ENCODE measurements at regions not wholly inside any gene's neighbourhood (a gene's known extent, or its start where the extent isn't known, plus 50 kb on each side); places are given as distances from the start of the nearest gene placed in this dataset.

DNA sequence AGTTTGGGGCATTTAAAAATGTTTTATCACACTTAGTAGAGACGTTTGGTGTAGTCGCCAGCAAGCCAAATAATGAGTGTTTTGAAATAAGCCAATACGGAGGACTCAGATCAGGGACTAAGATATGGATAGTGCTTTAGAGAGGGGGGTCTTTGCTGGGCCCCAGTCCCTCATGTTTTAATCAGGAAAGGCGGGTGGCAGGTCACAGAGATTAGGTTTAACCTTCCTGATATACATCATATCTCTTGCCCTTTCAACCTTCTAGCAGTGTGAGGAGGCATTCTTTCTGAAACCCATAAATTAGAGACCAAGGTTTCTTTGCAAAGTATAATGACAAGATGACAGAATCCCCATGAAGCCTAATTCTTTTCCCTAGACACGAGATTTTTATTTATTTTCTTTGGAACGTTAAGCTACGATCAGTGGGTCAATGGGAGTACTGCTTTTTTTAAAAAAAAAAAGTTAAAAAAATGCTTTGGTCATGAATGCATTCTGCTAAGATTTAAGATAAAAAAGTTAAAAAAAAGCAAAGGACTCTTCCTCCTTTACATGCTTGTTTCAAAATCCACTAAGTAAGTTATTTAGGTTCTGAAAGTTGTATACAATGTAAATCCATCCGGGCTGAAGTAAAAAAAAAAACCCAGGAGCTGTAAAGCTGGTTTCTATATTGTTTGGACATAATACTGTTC lies 572.1 kb upstream of the SALL1 start:
- no peak for DNase-seq (ENCODE audit: low read depth)

DNA sequence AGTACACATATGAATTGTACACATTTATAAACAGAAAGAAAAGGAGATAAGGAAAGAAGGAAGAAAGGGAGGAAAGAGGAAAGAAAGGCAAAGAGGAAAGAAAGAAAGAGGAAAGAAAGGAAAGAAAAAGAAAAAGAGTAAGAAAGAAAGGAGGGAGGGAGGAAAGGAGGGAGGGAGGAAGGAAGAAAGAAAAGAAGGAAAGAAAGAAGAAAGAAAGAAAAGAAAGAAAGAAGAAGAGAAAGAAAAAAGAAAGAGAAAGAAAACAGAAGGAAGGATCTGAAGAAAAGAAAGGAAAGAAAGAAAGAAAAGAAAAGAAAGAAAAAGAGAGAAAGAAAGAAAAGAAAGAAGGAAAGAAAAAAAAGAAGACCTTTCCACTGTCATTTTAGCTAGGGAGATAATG lies 571.4 kb upstream of the SALL1 start:
- no peak for DNase-seq (ENCODE audit: low read depth)

DNA sequence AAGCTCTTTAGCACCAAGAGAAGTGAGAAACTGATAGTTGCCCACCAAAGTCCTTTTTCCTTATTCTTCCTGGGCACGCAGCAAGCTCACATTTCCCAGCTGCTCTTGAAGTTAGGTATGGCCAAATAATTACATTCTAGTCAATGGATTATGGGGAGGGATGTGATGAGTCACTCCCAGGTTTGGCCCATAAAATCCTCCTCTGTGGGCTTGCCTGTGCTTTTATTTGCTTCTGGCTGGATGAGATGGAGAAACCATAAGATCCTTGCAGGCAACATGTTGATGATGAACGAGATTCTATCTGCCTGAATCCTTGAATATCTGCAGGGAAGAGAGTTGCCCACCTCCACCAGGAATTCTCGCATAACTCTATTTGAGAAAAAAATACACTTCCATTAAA lies 568.3 kb upstream of the SALL1 start:
- DNase-seq (ENCODE audit: low read depth): no peak

DNA sequence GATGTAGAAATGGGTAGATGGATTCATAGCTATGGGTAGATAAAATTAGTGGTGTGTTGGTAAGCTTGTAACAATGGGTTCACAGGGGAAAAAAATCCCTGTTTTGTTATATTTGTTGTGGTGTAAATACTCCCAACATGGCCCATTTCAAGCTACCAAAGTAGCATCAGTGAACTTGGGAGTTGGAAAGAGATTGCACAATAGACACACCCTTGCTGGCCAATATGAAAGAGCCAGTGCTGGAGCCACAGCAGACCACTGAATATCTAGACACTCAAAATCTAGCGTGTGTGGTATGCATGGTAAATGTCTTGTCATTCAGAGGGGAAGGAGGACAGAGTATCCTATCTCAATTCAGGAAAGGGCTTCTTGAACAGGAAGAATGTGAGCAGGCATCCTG lies 565.1 kb upstream of the SALL1 start:
- DNase-seq (ENCODE audit: low read depth): no peak

DNA sequence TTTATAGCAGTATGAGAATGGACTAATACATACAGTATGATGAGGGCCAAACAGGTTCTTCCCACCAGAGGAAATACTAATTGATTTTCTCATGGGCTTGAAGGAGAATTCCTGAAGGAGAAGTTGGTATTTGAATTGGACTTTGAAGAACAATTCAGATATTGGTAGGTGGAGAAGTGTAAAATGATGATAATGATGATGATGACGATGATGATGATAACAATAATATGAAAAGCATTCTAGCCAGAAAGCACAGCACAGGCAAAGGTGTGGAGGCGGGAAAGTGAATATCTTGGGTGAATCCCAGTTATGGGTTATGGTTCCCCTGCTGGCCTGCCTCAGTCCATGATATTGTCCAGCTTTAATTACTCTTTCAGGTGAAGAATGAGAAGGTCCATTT lies 562.4 kb upstream of the SALL1 start:
- no peak for DNase-seq (ENCODE audit: low read depth)

DNA sequence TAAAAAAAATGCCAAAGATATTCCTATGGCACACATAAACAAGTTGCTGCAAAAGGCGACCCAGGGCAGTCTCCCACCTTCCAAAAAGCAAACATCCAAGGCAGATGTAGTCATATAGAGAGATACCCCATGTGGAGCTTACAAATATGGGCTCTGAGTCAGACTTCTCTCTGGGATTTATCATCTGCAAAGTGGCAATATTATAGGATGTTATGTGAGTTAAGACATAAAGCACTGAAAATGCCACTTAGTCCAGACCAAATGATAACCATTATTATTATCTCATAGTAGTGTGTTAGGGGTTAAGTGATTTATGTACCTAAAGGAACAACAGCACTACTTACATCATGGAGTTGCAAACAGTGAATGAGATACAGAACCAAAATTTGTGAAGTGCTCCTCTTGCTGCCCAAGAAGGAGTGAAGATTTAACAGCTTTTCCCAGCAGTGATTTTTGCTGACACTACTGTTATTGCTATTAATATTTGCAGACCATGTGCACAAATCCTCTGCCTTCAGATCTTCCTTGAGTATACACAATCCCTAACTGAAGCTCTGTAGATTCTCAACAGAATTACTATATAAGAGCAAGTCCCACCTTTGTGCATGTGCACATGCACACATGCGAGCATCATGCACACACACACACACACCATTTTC lies 560.0 kb upstream of the SALL1 start:
- no peak for DNase-seq (ENCODE audit: low read depth)

DNA sequence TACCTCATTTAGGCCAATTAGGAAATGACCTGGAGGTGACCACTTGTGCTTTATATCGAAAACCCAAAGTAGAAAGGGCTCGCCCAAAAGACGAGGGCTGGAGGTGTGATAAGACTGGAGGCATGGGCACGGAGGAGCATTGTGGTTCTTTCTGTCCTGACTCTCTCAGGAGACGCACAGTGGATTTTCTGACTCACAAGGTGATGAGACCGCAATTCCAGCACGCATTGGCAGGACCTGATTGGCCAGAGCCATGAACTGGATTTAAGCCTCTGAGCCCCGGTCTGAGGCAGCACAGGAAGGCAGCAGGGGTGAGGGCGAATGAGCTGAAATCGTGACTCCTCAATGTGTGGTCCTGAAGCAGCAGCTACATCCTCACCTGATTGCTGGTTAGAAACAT lies 559.1 kb upstream of the SALL1 start:
- DNase-seq (ENCODE audit: low read depth): no peak

DNA sequence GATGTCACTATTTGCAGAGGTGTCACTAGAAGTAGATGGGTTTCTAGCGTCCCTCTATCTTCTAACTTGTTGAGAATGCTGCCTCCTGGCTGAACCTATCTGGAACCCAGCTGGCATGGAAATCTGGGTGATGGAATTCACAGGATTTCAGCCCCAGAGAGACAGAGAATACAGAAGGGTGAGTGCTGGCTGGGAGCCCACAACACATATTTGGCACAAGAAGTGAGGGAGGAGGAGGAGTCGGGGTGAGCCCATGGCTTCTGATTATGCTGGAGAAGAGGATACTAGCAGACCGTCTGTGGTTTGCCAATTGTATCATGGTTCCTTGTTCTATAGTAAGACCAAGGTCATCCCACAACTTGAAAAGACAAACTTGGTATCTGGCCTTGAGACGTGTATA lies 557.8 kb upstream of the SALL1 start:
- no peak for DNase-seq (ENCODE audit: low read depth)

DNA sequence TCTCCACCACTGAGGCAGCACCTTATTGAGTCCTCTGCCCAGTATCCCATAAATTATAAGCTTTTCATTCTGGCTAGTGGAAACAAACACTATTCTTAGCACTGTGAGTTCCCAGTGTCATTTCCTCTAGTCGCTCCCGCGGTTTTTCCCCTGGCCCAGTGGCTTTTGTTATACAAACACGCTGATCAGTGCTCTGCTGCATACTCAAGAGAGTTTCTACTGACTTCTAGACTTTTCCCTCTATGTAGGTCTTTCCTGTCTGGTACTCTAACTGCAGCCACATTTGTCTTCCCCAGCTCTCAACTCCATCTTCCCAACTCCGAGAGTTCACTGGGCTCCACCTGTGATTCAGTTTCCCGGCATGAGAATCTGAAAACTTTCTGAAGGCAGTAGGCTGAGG lies 556.6 kb upstream of the SALL1 start:
- no peak for DNase-seq (ENCODE audit: low read depth)

DNA sequence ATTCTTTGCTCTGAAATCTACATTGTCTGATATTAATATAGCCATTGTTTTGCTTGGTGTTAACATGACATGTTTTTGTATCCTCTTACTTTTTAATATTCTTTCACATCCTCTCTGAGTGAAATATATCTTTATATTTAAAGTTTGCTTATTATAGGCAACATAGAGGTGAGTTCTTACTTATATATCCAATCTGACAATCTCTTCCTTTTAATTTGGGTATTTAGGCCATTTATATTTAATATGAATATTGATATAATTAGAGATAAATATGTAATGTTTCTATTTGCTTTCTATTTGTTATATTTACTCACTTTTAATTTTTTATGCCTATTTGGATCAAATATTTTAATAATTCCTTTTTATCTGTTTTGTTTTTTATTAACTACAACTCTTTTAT lies 554.1 kb upstream of the SALL1 start:
- no peak for DNase-seq (ENCODE audit: low read depth)

DNA sequence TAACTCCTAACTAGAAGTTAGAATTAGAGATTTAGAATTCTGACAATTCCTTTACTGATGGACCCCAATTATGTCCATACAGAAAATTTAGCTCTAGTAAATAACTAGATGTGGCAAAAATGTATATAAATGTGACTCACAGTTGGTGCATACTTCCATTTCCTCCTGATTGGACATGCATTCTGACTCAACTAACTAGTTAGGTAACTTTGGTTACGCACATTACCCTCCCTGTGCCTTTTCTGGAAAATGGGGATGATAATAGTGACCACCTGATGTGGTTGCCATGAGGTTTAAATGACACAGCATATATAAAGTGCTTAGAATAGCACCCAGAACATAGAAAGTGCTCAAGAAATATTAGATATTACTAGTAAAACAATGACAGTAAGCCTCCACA lies 550.0 kb upstream of the SALL1 start:
- DNase-seq (ENCODE audit: low read depth): no peak

DNA sequence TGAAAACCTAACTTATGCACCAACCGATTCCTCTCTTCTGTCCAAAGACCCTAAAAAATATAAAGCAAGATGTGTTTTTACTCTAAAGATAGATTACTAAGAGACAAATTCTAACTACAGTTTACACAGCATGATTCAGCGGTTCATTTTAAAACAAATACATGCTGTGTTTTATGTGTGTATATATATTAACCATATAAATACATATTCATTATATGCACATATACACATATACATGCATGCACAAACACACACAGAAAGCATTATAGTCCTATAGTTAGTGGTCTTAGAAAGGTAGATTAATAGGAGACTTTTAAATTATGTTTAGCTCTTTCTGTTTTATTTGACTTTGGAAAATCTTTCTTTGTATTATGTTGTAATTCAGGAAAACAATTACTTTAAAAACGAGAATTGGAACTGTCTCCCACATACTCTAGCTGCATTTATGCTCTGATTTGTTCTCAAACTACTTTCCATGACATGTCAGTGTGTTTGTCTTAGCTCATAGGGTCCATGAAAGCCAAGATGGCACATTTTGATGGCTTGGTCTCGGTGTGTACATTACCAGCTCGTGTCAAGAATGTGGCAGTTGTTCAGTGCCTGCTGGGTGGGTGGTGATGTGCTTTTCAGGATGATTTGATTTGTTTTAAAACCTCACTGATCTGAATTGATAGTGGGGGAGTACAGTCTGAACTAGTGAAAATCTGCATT lies 548.8 kb upstream of the SALL1 start:
- no peak for DNase-seq (ENCODE audit: low read depth)

DNA sequence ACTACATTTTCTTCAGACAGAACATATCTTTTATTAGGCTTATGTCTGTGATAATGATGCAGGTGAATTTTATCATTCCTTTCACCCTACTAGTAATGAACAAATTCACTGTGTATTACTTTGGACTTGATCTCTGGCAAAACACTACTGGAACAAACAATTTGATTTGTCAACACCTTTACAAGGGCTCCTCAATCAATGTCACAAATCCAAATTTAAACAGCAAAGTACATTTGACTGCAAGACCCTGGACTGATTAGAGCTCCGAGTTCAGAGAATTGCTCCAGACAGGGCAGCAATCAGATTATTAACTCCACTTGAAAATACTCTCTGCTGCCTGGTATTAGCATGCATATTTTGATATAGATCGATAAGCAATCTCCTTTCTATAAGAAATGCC lies 547.6 kb upstream of the SALL1 start:
- no peak for DNase-seq (ENCODE audit: low read depth)

DNA sequence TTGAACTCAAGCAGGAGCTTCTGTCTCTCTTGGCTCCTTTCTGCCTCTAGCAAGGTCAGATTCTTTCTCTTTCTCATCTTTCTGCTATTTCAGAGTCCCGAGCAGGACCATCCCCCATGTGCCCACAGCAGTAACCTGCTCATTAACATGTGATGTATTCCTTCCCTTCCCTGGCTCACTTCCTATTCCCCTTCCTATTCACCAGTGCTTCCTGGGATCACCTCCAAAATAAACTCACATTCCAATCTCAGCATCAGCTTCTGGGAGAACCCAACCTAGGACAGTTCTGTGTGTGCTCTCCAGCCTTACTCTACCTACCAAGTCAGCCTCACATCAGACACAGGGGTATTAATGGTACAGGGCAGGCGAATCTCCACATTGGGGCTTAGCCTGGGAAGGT lies 546.4 kb upstream of the SALL1 start:
- no peak for DNase-seq (ENCODE audit: low read depth)

DNA sequence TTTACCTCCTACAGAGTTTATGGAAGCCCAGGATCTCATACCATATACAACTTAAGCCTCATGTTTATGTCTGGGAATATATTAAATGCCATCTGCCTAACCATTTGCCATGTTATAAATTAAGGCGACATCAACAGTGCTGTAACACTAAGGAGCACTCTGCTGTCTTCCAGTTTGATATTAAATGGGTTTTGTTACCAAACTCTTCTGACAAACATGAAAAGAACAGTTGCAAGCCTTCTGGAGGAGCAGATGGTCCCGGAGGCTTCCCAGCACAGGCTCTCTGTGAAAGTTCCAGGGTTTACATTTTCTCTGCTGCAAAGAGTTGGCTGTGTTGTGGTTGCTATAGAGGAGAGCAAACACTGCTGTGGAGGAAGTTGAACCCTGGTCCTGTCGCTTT lies 545.3 kb upstream of the SALL1 start:
- no peak for DNase-seq (ENCODE audit: low read depth)

DNA sequence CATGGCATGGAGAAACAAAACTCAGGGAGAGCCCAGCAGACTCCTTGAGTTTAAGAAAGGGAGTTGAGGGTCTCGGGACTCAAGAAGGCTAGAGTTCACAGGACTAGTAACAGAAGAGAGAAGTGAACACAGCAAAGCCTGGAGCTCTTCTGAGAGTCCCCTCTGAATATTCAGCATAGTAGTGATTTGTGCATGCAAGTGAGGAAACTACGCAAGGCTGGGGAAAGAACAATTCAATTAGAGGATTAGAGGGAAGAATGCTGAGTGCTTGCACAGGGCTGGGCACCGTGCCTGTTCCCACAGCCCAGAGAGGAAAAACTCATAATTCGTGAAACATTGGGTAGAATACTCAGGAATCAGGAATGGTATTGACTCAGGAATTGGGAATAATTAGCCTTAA lies 540.0 kb upstream of the SALL1 start:
- DNase-seq (ENCODE audit: low read depth): no peak

DNA sequence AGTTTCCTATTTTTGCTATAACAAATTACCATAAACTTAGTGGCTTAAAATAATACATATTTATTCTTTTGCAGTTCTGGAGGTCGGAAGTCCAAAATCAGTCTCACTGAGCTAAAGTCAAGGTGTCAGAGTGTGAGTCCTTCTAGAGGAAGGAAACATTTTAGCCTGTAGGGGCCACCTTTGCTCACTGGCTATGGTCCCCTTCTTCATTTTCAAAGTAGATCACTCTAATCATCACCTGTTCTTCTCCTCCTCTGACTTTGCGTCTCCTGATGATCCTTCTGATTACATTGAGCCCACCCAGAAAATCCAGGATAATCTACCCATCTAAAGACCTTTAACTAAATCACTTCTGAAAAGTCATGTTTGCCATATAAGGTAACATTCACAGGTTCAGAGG lies 534.4 kb upstream of the SALL1 start:
- no peak for DNase-seq (ENCODE audit: low read depth)

DNA sequence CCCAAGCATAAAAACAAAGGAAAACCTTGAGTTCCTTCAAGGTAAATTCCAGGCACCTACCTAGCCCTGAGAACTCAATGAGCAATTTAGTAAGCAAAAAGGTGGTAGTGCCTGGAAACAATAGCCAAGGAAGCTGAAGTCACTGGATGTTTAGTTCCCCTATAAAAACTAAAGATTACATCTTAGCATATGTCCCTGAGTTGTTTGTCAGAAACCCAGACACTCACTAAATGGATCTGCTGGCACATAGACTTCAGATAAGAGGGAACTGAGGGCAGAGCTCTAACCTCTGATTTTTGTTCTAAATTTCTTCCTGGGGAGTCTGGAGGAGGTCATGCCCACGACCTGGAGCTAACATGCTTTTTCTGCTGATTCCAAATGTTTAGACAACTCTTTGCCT lies 532.8 kb upstream of the SALL1 start:
- DNase-seq (ENCODE audit: low read depth): no peak

DNA sequence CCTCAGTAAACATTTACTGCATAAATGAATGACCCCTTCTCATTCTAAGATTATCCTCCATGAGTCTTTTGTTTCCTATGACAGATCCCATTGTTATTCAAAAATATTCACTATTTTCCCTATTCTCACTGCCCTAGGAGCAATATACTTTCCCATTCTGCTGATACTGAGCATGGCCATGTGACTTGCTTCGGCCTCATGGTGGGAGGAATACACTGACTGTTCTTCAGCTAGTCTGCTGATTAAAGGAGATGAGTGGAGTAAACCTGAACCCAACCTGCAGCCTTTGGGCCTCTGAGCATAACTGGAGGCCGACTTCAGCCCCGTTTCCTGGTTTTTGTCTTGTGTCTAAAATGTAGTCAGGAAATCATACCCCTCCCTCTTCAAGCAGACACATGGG lies 531.8 kb upstream of the SALL1 start:
- DNase-seq (ENCODE audit: low read depth): no peak

DNA sequence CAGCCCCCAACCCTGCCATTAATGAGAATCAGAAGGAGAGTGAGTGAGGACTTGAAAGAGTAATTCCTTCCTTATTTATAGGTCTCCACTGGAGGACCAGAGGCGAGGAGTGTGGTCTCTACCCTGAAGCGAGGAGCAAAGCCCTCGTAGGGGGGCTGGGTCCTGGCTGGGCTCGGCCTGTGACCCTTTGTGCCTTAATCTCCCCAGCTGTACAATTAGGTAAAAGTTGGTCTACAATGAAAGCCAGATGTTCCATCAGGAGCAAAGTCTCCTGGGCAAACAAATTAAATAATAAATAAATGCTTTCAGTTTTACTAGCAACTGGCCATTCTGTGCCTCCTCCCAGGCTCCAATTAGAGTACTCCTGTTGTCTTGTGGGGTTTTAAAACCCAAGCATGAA lies 523.5 kb upstream of the SALL1 start:
- no peak for DNase-seq (ENCODE audit: low read depth)

DNA sequence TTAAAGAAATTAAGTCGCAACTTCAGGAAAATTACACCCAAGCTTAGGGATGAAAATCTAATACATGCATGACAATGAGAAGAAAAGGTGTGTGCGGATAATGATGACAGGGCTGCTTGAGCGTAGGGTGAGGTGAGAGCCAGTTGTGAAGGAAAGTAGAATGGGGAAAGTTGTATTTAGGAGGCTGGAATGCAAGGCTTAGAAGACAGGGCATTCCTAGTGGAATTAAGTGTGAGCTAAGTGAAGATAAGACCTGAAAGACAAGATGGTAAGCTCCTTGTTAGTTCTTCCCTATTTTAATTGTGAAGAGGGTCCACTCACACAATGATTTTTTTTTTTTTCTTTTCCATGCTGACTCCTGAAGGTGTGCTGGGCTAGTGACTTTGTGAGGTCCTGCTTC lies 519.5 kb upstream of the SALL1 start:
- DNase-seq (ENCODE audit: low read depth): no peak

DNA sequence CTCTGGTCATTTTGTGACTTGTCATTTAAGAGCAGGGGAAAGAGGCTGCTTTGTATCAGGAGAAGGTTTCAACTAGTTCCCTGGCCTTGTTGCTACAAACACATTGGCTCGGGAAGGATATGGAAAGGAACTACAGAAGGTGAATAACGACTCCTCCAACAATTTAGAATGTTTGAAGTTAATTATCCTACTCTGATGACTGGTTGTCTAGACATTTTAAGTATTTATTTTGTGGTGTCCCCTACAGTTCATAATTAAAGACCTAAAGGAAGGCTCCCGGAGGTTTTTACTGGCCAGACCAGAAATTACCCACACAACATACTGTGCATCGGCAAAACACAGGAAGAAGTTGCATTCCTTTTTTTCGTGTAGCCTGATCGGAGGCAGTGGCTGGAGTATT lies 515.8 kb upstream of the SALL1 start:
- DNase-seq (ENCODE audit: low read depth): no peak

DNA sequence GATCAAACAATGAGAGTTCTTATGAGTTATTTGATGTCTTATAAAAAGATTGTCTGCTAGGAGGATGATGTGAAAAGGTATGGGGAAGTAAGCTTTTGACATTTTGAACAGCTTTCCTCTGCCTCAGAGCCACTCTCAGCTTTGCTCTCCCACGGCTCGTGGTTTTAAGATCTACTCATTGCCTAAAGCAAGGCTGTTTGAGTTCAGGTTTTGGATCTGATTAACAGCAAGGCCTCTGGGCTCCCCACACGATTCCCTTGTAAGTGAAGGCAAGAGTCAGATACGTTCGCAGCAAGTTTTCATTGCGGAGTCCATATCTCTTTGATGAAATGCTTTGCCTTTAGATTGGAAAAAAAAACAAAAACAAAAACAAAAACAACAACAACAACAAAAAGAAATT lies 515.0 kb upstream of the SALL1 start:
- no peak for DNase-seq (ENCODE audit: low read depth)

Data from HS-27A (cell line).